Islet precursor cell (in vitro differentiated cells): ENCODE measurements at regions not wholly inside any gene's neighbourhood (a gene's known extent, or its start where the extent isn't known, plus 50 kb on each side); places are given as distances from the start of the nearest gene placed in this dataset.
"Not testable (repeated sequence)": the region's sequence is repeated elsewhere in the genome, so short reads cannot be mapped to it uniquely, and the experiment has no call there.

ENCODE experiments used
- DNase-seq: peaks from one replicate; pipeline ENCODE4 v3.0.0-alpha.2; 2018

DNA sequence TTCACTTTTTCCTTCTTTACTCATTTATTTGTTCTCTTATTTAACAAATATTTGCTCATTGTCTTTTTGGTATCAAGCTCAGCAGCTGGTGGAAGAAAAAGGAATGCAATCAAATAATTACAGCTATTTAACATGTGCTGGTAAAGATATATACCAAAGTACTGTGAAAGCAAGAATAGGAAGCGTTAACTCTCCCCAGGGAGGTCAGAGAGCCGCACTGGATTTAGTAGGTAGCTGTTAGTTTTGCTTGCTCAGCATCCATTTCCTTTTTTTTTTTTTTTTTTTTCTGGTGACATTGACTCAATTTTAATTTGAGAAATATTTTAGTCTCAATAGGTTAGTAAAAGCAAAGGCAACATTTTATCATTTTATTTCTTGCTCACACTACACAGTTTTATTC lies 308.5 kb upstream of the MDFIC2 start:
- no peak for DNase-seq

DNA sequence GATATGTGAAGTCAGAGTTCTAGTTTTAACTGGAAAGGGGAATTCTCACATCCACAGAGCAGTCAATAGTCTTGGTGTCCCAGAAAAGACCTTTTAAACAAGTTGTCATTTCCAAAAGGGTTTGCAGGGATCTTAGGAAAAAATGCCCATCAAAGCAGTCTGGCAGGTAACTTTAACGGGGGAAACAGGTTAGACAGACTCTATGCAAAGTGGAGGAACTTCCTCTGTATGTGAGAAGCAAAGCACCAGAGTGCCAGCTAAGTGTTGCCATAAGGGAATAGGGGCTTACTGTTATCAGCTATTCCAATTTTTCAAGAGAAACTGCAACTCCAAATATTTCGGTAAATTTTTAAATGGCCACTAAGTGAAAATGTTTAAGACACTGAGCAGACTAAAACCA lies 307.9 kb upstream of the MDFIC2 start:
- DNase-seq, result no peak

DNA sequence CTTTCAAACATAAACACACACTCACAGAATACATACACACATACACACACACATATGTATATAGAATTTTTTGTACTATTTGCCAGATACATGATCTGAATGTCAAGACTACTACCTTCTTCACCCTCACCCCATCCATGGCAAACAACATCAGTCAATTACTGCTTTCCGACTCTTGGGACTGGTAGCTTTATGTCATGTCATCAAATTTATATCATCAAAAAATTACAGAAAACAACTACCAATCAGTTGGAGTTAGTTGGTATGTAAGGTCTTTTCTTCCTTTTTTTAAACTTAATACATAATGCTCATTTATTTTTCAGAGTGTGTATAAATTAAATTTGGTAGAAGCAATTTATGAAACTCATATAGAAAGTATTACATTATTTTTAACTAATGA lies 305.7 kb upstream of the MDFIC2 start:
- DNase-seq, result no peak

DNA sequence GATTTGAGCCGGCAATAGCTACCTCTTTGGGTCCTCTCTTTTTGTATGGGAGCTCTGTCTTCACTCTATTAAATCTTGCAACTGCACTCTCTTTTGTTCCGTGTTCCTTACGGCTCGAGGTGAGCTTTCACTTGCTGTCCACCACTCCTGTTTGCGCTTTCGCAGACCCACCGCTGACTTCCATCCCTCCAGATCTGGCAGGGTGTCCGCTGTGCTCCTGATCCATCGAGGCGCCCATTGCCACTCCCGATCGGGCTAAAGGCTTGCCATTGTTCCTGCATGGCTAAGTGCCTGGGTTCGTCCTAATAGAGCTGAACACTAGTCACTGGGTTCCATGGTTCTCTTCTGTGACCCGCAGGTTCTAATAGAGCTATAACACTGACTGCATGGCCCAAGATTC lies 304.9 kb upstream of the MDFIC2 start:
- DNase-seq, result not testable (repeated sequence)

DNA sequence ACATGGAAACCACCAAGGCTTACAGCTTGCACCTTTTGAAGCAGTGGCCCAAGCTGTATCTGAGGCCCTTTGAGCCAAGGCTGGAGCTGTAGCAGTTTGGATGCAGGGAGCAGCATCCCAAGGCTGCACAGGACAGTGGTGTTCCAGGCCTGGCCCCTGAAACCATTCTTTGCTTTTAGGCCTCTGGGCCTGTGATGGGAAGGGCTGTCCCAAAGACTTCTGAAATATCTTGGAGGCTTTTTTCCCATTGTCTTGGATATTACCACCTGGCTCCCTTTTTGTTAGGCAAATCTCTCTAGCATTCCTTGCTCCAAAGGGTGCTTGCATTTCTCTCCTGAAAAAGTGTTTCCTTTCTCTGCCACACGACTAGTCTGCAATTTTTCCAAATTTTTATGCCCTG lies 302.8 kb upstream of the MDFIC2 start:
- DNase-seq, result no peak

DNA sequence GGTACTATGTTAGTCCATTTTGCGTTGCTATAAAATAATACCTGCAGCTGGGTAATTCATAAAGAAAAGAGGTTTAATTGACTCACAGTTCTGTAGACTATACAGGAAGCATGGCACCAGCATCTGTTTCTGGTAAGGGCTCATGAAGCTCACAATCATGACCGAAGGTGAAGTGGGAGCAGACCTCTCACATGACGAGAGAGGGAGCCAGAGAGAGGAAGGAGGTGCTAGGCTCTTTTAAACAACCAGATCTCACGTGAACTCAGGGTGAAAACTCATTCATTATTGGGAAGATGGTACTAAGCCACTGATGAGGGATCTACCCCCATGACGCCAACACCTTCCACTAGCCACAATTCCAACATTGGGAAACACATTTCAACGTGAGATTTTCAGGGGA lies 301.7 kb upstream of the MDFIC2 start:
- DNase-seq, result no peak

DNA sequence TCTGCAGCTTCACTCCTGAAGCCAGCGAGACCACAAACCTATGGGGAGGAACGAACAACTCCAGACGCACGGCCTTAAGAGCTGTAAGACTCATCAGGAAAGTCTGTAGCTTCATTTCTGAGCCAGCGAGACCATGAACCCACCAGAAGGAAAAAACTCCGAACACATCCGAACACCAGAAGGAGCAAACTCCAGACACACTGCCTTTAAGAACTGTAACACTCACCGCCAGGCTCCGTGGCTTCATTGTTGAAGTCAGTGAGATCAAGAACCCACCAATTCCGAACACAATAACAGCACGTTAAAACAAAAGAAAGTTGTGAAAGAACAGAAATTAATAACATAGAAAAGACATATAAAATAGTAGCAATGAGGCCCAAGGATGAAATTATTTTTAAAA lies 300.5 kb upstream of the MDFIC2 start:
- DNase-seq, result no peak

DNA sequence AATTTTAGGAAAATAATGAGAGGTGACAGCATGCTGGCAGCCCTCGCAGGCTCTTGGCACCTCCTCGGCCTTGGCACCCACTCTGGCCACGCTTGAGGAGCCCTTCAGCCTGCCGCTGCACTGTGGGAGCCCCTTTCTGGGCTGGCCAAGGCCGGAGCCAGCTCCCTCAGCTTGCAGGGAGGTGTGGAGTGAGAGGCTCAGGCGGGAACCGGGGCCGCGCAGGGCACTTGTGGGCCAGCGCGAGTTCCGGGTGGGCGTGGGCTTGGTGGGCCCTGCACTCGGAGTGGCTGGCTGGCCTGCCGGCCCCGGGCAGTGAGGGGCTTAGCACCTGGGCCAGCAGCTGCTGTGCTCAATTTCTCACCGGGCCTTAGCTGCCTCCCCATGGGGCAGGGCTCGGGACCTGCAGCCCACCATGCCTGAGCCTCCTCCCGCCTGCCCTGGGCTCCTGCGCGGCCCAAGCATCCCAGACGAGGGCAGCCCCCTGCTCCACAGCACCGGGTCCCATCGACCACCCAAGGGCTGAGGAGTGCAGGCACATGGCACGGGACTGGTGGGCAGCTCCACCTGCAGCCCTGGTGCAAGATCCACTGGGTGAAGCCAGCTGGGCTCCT lies 299.3 kb upstream of the MDFIC2 start:
- DNase-seq, result not testable (repeated sequence)

DNA sequence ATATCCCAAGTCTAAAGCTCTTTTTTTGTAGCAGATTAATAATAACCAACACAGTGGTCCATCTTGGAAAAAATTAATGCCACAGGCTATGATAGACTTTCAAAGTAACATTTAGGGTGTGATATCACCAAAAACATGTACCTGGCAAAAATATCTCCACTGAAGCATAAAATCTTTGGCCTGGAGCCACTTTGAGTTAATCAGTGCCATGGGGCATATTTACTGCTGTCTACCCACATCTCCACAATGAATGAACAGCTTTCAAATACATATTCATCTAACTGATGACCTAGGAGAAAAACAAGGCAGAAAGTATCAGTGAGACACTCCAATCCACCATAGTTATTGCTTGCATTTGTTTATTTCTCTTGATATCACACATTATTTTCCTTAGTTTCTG lies 296.0 kb upstream of the MDFIC2 start:
- DNase-seq, result no peak

DNA sequence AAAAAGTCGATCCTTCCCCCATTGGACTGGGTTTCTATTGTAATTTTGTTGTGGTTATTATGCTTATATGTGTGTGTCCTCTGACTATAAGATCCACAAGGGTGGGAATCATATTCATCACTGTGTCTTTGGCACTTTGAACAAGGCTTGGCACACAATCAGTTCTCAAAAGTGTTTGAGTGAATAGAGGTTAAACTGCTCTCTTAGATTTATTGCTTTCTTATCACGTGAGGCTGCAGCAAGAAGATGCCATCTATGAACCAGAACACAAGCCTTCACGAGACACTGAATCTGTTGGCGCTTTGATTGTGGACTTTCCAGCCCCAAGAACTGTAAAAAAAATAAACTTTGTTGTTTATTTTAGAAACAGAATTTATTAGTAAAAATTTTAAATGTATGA lies 295.0 kb upstream of the MDFIC2 start:
- DNase-seq, result no peak

DNA sequence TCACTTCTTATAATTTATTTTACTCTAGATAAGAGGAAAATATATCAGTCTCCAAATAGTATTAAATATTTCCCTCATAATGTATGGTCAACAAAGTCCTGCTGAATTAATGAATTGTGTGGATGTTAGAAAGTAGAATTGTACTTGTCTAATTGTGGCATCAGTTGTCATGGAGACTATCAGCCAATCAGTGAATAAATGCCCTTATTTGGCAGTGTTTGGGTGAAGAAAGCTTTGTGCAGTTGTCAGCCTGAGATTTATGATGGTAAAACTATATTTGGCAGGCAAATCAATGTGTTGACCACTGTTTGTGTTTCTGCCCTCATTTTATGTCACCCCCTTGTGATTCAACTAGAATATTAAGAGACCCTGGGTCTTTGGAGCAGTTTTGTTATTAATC lies 293.6 kb upstream of the MDFIC2 start:
- DNase-seq, result no peak

DNA sequence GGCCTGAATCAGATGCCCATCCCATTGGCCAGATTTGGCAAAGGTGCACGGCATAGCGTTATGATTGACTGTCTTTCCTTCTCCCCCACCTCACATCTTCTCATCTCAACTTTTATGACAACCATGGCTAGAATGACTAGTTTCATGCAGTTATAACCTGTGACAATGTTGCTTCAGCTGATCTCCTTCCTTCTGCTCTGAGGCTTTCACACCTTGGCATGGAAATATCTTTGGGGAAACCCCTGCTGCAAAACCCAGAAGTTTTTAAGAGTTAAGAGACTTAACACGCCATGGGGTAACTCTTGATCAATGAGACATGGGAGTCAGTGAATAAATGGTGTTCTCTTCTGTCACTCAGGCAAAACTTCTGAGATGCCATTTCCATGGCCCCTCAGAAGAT lies 290.7 kb upstream of the MDFIC2 start:
- no peak for DNase-seq

DNA sequence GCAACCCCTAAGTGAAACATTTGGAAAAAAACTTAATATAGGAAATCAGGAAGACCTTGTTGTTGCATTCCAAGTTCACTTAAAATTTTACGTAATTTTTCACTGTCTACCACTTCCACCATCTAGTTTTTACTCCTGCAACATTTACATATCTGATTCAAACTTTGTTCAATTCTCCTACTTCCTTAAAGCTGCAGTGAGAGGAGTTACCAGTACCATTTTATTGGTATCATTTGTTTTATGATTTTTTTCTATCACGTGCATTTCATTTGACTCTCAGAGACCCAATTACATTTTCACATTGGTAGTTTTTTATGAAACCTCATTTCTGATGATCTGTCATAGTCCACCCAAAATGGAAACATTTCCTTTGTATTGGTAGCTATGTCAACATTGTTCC lies 284.9 kb upstream of the MDFIC2 start:
- DNase-seq, result no peak

DNA sequence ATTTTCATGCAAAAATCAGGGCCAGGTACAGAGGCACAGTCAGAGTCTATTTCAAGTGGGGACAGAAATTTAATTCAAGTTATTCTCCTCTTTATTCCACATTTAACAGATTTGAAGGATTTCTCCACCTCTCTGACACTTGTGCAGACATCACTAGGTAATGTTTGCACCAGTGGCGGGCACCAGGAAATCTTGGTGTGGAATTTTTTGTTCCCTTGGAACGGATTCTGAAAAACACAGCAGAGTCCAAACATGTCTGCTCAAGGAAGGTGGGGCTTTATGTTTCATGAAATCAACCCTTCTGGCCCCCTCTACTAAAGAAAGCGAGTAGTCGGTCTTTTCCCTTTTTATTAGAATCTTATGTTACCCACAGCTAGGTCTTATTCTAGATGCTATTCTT lies 271.2 kb upstream of the MDFIC2 start:
- DNase-seq, result no peak

DNA sequence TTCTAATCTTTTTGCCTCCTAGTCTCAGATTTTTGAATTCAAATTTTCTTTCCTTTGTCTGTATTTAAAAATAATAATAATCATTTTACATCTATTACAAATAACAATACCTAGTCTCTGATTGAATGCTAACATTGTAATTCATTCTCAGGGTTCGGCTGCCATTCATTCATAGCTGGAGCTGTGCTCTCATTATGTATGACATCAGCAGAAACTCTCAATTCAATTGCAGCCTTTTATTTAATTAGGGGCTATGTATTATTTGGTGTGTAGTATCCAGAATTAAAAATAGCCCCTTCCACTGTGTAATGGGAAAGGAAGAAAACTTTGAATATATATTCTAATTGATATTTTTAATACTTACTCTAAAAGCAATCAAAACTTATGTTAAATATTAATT lies 270.4 kb upstream of the MDFIC2 start:
- no peak for DNase-seq

DNA sequence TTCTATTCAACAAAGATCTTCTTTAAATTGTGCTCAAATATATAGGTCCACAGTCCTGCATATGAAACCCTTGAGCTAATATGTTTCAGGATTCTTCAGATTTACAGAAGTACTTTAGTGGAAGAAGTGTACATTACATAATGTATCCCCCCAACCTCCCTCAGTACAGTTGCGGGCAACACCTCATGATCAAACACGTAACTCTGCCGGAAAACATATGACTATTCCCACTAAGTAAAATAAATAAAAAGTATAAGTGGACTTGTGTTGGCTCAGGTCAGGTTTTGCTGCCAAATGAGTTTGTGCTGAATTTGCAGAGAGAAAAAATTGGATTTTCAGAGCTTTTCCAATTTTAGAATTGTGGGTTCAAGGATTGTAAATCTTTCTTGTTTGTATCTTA lies 267.6 kb upstream of the MDFIC2 start:
- DNase-seq, result no peak

DNA sequence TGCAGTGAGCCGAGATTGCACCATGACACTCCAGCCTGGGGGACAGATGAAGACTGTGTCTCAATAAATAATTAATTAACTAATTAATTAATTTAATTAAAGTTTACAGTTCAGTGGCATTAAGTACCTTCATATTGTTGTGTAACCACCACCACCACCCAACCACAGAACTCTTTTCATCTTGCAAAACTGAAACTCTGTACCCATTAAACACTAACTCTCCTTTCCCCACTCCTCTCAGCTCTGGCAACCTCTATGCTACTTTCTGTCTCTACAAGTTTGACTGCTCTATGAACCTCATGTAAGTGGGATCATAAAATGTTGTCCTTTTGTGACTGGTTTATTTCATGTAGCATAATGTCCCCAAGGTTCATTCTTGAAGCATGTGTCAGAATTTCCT lies 259.3 kb upstream of the MDFIC2 start:
- no peak for DNase-seq

DNA sequence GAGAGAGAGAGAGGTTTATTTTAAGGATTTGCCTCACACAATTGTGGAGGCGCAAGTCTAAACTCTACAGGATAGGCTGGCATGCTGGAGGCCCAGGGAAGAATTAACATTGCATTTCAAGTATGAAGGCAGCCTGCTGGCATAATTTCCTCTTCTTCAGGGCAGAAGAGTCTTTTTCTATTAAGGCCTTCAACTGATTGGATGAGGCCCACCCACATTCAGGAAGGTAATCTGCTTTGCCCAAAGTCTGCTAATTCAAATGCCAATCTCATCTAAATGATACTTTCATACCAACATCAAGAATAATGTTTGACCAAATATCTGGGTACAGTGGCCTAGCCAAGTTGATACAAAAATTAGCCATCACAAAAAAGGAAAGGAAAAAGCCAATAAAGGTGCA lies 258.1 kb upstream of the MDFIC2 start:
- DNase-seq, result no peak

DNA sequence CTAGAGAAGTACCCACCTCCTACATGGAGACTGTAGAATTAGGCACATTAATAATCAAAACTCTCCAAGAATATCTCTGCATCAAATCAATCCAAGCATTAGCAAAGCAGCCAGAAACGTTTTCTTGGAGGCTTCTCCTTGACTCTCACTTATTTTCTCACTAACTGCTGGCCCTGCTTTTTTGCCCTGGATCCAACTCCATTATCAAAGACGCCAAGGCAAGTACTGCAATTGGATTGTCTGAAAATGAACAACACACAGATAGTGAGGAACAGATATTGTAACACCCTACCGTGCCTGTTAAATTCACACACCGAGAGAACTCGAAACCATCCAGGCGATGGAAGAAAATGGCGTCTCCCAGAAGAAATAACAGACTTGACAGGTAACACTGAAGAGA lies 256.2 kb upstream of the MDFIC2 start:
- no peak for DNase-seq

DNA sequence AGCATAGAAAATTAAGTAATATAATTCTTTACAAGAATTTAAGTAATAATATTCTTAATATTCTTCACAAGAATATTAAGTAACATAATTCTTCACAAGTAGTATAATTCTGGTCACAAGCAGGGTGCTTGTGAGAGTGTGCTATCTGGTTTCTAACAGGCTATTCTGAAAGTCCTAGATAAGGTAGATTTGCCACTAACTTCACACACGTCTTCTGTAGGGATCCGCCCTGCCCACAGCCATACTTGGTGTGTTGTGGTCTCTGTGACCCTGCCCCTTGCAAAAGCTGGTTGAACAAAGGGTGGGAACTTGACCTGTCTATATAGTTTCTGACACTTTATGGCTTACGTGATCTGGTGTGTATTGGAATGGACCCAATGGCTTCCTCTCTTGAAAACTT lies 253.4 kb upstream of the MDFIC2 start:
- DNase-seq, result no peak

DNA sequence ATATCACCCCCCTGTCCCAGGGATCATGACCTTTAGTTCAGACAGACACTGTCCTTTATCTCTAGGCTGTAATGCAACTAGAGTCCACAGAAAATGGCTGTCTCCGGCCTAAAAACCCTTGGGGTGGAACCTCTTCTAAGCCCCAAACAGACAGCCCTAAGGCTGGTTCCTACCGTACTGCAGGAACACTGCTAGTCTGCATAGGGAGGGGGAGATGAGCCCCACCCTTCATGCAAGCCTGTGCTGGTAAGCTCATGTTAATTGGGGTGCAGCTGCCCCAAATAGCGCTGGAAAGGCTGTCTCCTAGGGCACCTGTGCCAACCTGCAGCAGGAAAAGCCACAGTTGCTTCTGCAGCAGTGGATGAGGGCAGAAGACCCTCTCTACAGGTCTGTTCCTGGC lies 252.1 kb upstream of the MDFIC2 start:
- no peak for DNase-seq

DNA sequence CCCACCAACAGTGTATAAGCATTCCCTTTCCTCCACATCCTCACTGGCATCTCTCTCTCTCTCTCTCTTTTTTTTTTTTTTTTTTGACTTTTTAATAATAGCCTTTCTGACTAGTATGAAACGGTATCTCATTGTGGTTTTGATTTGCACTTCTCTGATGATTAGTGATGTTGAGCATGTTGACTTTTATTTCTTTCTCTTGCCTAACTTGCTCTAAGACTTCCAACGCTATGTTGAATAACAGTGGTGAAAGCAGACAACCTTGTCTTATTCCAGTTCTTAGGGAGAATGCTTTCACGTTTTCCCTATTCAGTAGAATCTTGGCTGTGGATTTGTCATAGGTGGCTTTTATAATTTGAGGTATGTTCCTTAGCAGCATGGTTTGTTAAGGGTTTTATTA lies 249.4 kb upstream of the MDFIC2 start:
- DNase-seq, result no peak

DNA sequence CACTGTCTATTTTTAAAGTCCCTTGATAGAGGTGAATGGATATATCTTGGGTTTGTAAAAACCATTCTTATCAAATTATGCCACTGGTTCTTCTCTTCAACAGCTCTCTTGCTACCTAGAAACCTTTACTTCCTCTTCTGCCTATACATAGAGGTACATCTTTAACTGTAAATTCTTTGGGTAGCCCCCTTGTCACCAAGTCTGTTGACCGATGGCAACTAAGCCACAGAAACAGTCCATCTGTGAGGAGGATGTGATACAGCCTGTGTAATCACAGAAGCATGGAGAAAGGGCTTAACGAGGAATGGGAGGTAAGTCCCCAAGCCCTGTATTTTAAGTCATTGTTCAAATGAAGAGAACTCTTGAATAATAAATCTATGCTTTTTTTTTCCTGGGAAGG lies 246.5 kb upstream of the MDFIC2 start:
- DNase-seq, result no peak

DNA sequence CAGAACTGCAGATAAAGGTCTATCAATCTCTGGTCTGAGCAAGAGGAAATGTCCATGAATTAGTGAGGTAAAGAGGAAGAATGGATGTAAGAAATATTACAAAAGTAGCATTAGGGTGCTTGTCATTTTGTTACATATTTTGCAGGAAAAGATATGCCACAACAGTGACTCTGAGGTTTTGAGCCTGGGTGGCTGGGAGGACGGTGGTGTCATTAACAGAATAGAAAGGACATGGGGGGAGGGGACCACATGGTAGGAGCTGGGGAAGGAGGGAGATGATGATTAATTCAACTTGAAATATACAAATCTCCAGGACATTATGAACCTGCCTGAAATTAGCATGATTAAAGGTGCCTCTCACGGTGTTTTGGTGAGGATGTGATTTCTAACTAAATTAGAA lies 245.5 kb upstream of the MDFIC2 start:
- DNase-seq, result no peak

DNA sequence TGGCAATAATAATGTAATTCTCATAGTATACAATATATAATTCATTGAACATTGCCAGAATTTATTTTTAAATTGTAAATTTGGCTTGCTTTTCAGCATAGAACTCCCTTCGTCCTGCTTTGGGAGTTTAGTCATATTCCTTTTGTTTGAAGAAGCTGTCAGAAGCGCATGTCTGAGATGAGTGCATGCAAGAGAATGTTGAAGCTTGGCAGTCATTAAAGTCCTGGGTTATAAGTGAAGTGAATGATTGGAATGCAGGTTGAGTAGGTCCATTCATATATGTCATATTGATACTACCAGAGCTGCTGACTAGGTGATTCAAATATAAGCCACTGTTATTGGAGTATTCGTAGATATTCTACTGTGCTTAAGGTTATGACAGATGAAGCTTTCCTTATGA lies 243.6 kb upstream of the MDFIC2 start:
- no peak for DNase-seq

DNA sequence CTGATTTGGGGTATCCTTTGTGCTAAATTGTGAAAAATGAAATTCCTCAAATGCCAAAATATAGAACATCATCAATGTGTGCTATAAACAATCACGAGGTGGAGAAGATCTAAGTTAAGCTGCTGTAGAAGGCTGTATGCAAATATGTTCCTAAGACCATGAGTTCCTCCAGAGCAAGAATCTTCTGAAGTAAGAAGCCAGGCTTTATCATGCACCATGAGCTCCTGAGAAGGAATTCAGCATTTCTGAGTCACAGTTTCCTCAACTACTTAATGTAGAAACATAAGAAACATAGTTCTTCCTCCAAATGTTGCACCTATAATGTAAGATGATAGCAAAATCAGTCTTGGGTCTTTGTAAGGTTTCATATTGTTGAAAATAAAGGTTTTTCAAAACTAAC lies 241.7 kb upstream of the MDFIC2 start:
- DNase-seq, result no peak
